SK-N-SH treated with all-trans-retinoic acid at 6 μM for 48 hours (cell line): ENCODE measurements at regions not wholly inside any gene's neighbourhood (a gene's known extent, or its start where the extent isn't known, plus 50 kb on each side); places are given as distances from the start of the nearest gene placed in this dataset.

Source experiments
- ATAC-seq: fragments of 200-7000 bp; cut with Tn5 transposase; 3 replicates; pipeline ENCODE4 v1.9.1; 2020; ENCODE audit warnings: mild to moderate bottlenecking, moderate library complexity
- ARNTL ChIP-seq: fragments of 450-650 bp; formaldehyde crosslinking; IDR thresholded peaks from 2 replicates; pipeline ENCODE4 v1.5.0; 2020; ENCODE audit warnings: low read depth, mild to moderate bottlenecking, moderate library complexity, borderline replicate concordance
- BACH2 ChIP-seq: fragments of 250-450 bp; sonication (Bioruptor Pico); IDR thresholded peaks from 2 replicates; pipeline ENCODE4 v1.9.0; 2021; ENCODE audit warnings: mild to moderate bottlenecking, borderline replicate concordance
- CREB5 ChIP-seq: fragments of 250-450 bp; sonication (Bioruptor Pico); IDR thresholded peaks from 2 replicates; pipeline ENCODE4 v1.5.1; 2020; ENCODE audit warnings: low read depth, mild to moderate bottlenecking, moderate library complexity
- CSDC2 ChIP-seq: fragments of 250-450 bp; sonication (Bioruptor Pico); IDR thresholded peaks from 2 replicates; pipeline ENCODE4 v1.5.0; 2020; ENCODE audit warnings: mild to moderate bottlenecking, moderate library complexity
- ESRRG ChIP-seq: fragments of 250-450 bp; sonication (Bioruptor Pico); IDR thresholded peaks from 2 replicates; pipeline ENCODE4 v1.6.1; 2021; ENCODE audit warnings: mild to moderate bottlenecking
- GLIS3 ChIP-seq: fragments of 250-450 bp; sonication (Bioruptor Pico); IDR thresholded peaks from 2 replicates; pipeline ENCODE4 v1.5.0; 2020; ENCODE audit warnings: mild to moderate bottlenecking, moderate library complexity
- ISL1 ChIP-seq: fragments of 250-450 bp; sonication (Bioruptor Pico); IDR thresholded peaks from 2 replicates; pipeline ENCODE4 v2.1.2; 2022; ENCODE audit warnings: mild to moderate bottlenecking, moderate library complexity
- PATZ1 ChIP-seq: fragments of 250-450 bp; sonication (Bioruptor Pico); IDR thresholded peaks from 2 replicates; pipeline ENCODE4 v1.8.0; 2020; ENCODE audit warnings: mild to moderate bottlenecking, moderate library complexity, borderline replicate concordance
- POU6F1 ChIP-seq: fragments of 250-450 bp; sonication (Bioruptor Pico); IDR thresholded peaks from 2 replicates; pipeline ENCODE4 v1.8.0; 2021; ENCODE audit warnings: low read depth, mild to moderate bottlenecking, moderate library complexity, borderline replicate concordance
- PPARA ChIP-seq: fragments of 250-450 bp; sonication (Bioruptor Pico); IDR thresholded peaks from 2 replicates; pipeline ENCODE4 v1.5.0; 2020; ENCODE audit warnings: mild to moderate bottlenecking, borderline replicate concordance
- RARB ChIP-seq: fragments of 250-450 bp; sonication (Bioruptor Pico); IDR thresholded peaks from 2 replicates; pipeline ENCODE4 v1.8.0; 2021; ENCODE audit warnings: mild to moderate bottlenecking, moderate library complexity
- SNAI2 ChIP-seq: fragments of 250-450 bp; sonication (Bioruptor Pico); IDR thresholded peaks from 2 replicates; pipeline ENCODE4 v1.5.0; 2020; ENCODE audit warnings: mild to moderate bottlenecking, moderate library complexity
- TCF4 ChIP-seq: fragments of 250-450 bp; sonication (Bioruptor Pico); IDR thresholded peaks from 2 replicates; pipeline ENCODE4 v1.8.0; 2021; ENCODE audit warnings: mild to moderate bottlenecking, moderate library complexity, borderline replicate concordance
- ZC3H10 ChIP-seq: fragments of 250-450 bp; sonication (Bioruptor Pico); IDR thresholded peaks from 2 replicates; pipeline ENCODE4 v1.5.1; 2021; ENCODE audit warnings: mild to moderate bottlenecking, moderate library complexity
- ZFP3 ChIP-seq: fragments of 250-450 bp; sonication (Bioruptor Pico); IDR thresholded peaks from 2 replicates; pipeline ENCODE4 v1.5.0; 2020; ENCODE audit warnings: mild to moderate bottlenecking, moderate library complexity
- ZFP30 ChIP-seq: fragments of 450-650 bp; formaldehyde crosslinking; IDR thresholded peaks from 2 replicates; pipeline ENCODE4 v1.5.0; 2022; ENCODE audit warnings: mild to moderate bottlenecking, moderate library complexity
- ZNF565 ChIP-seq: fragments of 450-650 bp; formaldehyde crosslinking; conservative IDR thresholded peaks from 2 replicates; pipeline ENCODE4 v1.5.0; 2020; ENCODE audit warnings: low read depth, mild to moderate bottlenecking, moderate library complexity
- ZNF70 ChIP-seq: fragments of 450-650 bp; formaldehyde crosslinking; IDR thresholded peaks from 2 replicates; pipeline ENCODE4 v1.5.0; 2020; ENCODE audit warnings: mild to moderate bottlenecking, moderate library complexity
- ZNF8 ChIP-seq: fragments of 450-650 bp; formaldehyde crosslinking; IDR thresholded peaks from 2 replicates; pipeline ENCODE4 v1.5.0; 2020; ENCODE audit warnings: mild to moderate bottlenecking, moderate library complexity
- TF ChIP-seq, protein P1 (sequence below): fragments of 250-450 bp; sonication (Bioruptor Pico); IDR thresholded peaks from 2 replicates; pipeline ENCODE4 v1.5.1; 2021; ENCODE audit warnings: mild to moderate bottlenecking, moderate library complexity
- TF ChIP-seq, protein P2 (sequence below): fragments of 250-450 bp; sonication (Bioruptor Pico); IDR thresholded peaks from 2 replicates; pipeline ENCODE4 v1.5.0; 2020; ENCODE audit warnings: mild to moderate bottlenecking, moderate library complexity

- no peak for ATAC-seq
- no peak for TF ChIP-seq CSDC2
- TF ChIP-seq CREB5, result no peak
- TF ChIP-seq BACH2 (CRISPR knock-in tag), result no peak
- TF ChIP-seq, protein P1, sequence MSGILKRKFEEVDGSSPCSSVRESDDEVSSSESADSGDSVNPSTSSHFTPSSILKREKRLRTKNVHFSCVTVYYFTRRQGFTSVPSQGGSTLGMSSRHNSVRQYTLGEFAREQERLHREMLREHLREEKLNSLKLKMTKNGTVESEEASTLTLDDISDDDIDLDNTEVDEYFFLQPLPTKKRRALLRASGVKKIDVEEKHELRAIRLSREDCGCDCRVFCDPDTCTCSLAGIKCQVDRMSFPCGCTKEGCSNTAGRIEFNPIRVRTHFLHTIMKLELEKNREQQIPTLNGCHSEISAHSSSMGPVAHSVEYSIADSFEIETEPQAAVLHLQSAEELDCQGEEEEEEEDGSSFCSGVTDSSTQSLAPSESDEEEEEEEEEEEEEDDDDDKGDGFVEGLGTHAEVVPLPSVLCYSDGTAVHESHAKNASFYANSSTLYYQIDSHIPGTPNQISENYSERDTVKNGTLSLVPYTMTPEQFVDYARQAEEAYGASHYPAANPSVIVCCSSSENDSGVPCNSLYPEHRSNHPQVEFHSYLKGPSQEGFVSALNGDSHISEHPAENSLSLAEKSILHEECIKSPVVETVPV (CRISPR knock-in tag), result no peak
- TF ChIP-seq, protein P2, sequence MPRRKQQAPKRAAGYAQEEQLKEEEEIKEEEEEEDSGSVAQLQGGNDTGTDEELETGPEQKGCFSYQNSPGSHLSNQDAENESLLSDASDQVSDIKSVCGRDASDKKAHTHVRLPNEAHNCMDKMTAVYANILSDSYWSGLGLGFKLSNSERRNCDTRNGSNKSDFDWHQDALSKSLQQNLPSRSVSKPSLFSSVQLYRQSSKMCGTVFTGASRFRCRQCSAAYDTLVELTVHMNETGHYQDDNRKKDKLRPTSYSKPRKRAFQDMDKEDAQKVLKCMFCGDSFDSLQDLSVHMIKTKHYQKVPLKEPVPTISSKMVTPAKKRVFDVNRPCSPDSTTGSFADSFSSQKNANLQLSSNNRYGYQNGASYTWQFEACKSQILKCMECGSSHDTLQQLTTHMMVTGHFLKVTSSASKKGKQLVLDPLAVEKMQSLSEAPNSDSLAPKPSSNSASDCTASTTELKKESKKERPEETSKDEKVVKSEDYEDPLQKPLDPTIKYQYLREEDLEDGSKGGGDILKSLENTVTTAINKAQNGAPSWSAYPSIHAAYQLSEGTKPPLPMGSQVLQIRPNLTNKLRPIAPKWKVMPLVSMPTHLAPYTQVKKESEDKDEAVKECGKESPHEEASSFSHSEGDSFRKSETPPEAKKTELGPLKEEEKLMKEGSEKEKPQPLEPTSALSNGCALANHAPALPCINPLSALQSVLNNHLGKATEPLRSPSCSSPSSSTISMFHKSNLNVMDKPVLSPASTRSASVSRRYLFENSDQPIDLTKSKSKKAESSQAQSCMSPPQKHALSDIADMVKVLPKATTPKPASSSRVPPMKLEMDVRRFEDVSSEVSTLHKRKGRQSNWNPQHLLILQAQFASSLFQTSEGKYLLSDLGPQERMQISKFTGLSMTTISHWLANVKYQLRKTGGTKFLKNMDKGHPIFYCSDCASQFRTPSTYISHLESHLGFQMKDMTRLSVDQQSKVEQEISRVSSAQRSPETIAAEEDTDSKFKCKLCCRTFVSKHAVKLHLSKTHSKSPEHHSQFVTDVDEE (CRISPR knock-in tag), result no peak
- TF ChIP-seq ZFP3, result no peak
- no peak for TF ChIP-seq TCF4 (CRISPR knock-in tag)
- no peak for TF ChIP-seq PPARA (CRISPR knock-in tag)
- no peak for TF ChIP-seq SNAI2 (CRISPR knock-in tag)
- no peak for TF ChIP-seq ARNTL (CRISPR knock-in tag)
- TF ChIP-seq ZNF8 (CRISPR knock-in tag), result no peak
- no peak for TF ChIP-seq ZC3H10 (CRISPR knock-in tag)
- no peak for TF ChIP-seq ZFP30 (CRISPR knock-in tag)
- no peak for TF ChIP-seq PATZ1 (CRISPR knock-in tag)
- no peak for TF ChIP-seq ZNF565 (CRISPR knock-in tag)
- TF ChIP-seq, all 23 proteins: peak for 0
Observed at GRCh38 chr5:38094889-38095288, 163.5 kb upstream of the EGFLAM start.

GRCh38 chr5:38093855-38094254, 164.5 kb upstream of the EGFLAM start:
- no peak for ATAC-seq
- TF ChIP-seq, protein P2 (CRISPR knock-in tag), result no peak
- TF ChIP-seq ISL1 (CRISPR knock-in tag), result no peak
- TF ChIP-seq ZFP3, result no peak
- TF ChIP-seq ZNF565 (CRISPR knock-in tag), result no peak
- TF ChIP-seq, protein P1 (CRISPR knock-in tag), result no peak
- no peak for TF ChIP-seq CREB5
- TF ChIP-seq ZC3H10 (CRISPR knock-in tag), result no peak
- TF ChIP-seq TCF4 (CRISPR knock-in tag), result no peak
- no peak for TF ChIP-seq PPARA (CRISPR knock-in tag)
- TF ChIP-seq CSDC2, result no peak
- no peak for TF ChIP-seq POU6F1 (CRISPR knock-in tag)
- TF ChIP-seq SNAI2 (CRISPR knock-in tag), result no peak
- TF ChIP-seq ZFP30 (CRISPR knock-in tag), result no peak
- no peak for TF ChIP-seq BACH2 (CRISPR knock-in tag)
- no peak for TF ChIP-seq GLIS3 (CRISPR knock-in tag)
- no peak for TF ChIP-seq RARB (CRISPR knock-in tag)
- TF ChIP-seq ARNTL (CRISPR knock-in tag), result no peak
- TF ChIP-seq ZNF70, result no peak
- TF ChIP-seq ESRRG (CRISPR knock-in tag), result no peak
